GM12891 (cell line): ENCODE measurements at regions not wholly inside any gene's neighbourhood (a gene's known extent, or its start where the extent isn't known, plus 50 kb on each side); places are given as distances from the start of the nearest gene placed in this dataset.

Source experiments
- POLR2A ChIP-seq: IDR thresholded peaks from 2 replicates; pipeline ENCODE4 v1.6.1; 2011; ENCODE audit warnings: low read depth, low read length, control low read depth
- POLR2AphosphoS5 ChIP-seq: IDR thresholded peaks from 2 replicates; pipeline ENCODE4 v1.6.1; 2011; ENCODE audit warnings: low read depth, low read length, control low read depth
- SPI1 ChIP-seq: IDR thresholded peaks from 2 replicates; pipeline ENCODE4 v1.6.1; 2011; ENCODE audit warnings: low read depth, low read length, control low read depth

- no peak for TF ChIP-seq POLR2AphosphoS5
- no peak for TF ChIP-seq POLR2A
- no peak for TF ChIP-seq SPI1
These were observed 624.9 kb upstream of the CDH2 start for GRCh38 chr18:28801876-28802275.
